Lung (tissue), 11 donors: ENCODE measurements at regions not wholly inside any gene's neighbourhood (a gene's known extent, or its start where the extent isn't known, plus 50 kb on each side); places are given as distances from the start of the nearest gene placed in this dataset.
A peak's percentile ranks its signal among the peaks of the same experiment; 100 is the strongest.

Experiments used
- ATAC-seq: fragments of 200-7000 bp; cut with Tn5 transposase; one replicate; pipeline ENCODE4 v1.9.1; 2020; ENCODE audit warnings: moderate number of reproducible peaks; ENCODE audit not compliant: insufficient read depth, low FRiP score
- DNase-seq, 3 donors: peaks; one replicate each; pipeline ENCODE4 v3.0.0-alpha.2; 2013 to 2017
- H3K27ac ChIP-seq, 2 donors: one replicate each; pipeline ENCODE4 v1.5.1; 2013; ENCODE audit warnings: mild to moderate bottlenecking in 2 of 2, moderate library complexity in 2 of 2, control low read depth in 1 of 2, inconsistent platforms in 1 of 2, low read depth in 1 of 2, low read length in 1 of 2
- H3K27me3 ChIP-seq, 3 donors: one replicate each; pipeline ENCODE4 v1.5.1; 2013; ENCODE audit warnings: low read length in 2 of 3; ENCODE audit not compliant: control insufficient read depth in 3 of 3, insufficient read depth in 3 of 3
- H3K36me3 ChIP-seq, 4 donors: one replicate each; pipeline ENCODE4 v1.5.1; 2013; ENCODE audit warnings: low read length in 4 of 4, mild to moderate bottlenecking in 1 of 4, moderate library complexity in 1 of 4; ENCODE audit not compliant: control insufficient read depth in 4 of 4, insufficient read depth in 4 of 4
- H3K4me1 ChIP-seq, 5 donors: one replicate each; pipeline ENCODE4 v1.5.1; 2013; ENCODE audit warnings: low read length in 5 of 5, mild to moderate bottlenecking in 2 of 5, moderate library complexity in 1 of 5; ENCODE audit not compliant: control insufficient read depth in 5 of 5, insufficient read depth in 5 of 5
- H3K4me3 ChIP-seq: one replicate; pipeline ENCODE4 v1.5.1; 2013; ENCODE audit warnings: mild to moderate bottlenecking, control low read depth, moderate library complexity
- H3K9ac ChIP-seq, 2 donors: one replicate each; pipeline ENCODE4 v1.5.1; 2013; ENCODE audit warnings: low read length in 2 of 2, control low read depth in 1 of 2; ENCODE audit not compliant: insufficient read depth in 1 of 2
- H3K9me3 ChIP-seq, 4 donors: one replicate each; pipeline ENCODE4 v1.5.1; 2013; ENCODE audit warnings: low read length in 3 of 4, mild to moderate bottlenecking in 1 of 4, moderate library complexity in 1 of 4; ENCODE audit not compliant: control insufficient read depth in 4 of 4, insufficient read depth in 3 of 4
- CTCF ChIP-seq: IDR thresholded peaks from 2 replicates; pipeline ENCODE4 v1.5.1; 2012; ENCODE audit warnings: mild to moderate bottlenecking; ENCODE audit errors: control extremely low read depth, extremely low read depth
- WGBS, 2 donors: extraction: QIAGEN DNeasy Blood & Tissue Kit; methylation state at CpG; one replicate each; pipeline ENCODE4 v1.1.7; 2013; 5-methylcytosine and 5-hydroxymethylcytosine counted together
- donor health status: control.
- donor health status: control.
- donor health status: Bipolar disorder and iron deficiency.
- donor health status: healthy.
- donor health status: DM: yes; HTN: yes; CAD: no.

DNA sequence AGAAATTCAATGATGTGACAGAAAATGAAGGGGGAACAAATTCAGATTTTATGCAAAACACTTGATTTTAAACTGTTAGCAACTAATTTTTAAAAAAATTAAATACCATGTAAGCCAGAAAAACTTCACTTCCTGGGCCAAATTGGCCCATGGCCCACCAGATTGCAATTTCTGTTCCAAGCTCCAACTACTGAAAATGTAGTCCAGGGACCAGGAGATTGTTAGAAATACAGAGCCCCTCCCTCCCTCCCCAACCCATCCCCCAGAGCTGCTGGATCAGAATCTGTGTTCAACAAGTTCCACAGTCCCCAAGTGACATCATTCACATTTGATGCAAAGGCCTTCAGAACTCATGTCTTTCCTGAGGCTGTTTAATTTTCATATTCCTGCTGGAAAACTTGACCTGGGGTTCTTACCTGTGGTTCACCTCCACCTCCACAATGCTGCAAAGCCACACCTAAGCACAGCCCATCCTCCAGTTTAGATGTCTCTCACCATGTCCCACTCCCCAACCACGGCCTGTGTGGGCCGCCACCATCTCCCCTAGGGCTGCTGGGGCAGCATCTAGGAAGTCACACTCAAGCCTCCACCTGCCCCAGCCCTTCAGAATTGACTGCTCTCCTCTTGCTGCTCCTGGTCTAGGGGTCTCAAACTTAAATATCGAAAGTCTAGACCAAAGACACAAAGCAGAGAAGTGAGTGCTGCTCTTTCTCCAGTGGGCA, 482.0 kb downstream of the UQCRFS1 start:
- Histone ChIP-seq H3K27me3 (peaks cover 15 to 27% (median 20%) of the 10 kb centered on the region in 3 donors), H3K4me3 (no peak overlapping the region), H3K27ac (no peak overlapping the region), H3K36me3 (no peaks in the 10 kb centered on the region), H3K9ac (no peak overlapping the region), H3K9me3 (peaks cover 0 to 4% (median 0%) of the 10 kb centered on the region in 4 donors), H3K4me1 (peaks cover 0 to 6% (median 0%) of the 10 kb centered on the region in 5 donors)
- peak; percentile 31 to 82 (median 65) for DNase-seq
- no peak for ATAC-seq
- TF ChIP-seq CTCF, result no peak
- 94% methylated on average over 3 of the region's 3 CpGs for WGBS, 2 donors

- Histone ChIP-seq H3K4me3 (no peak overlapping the region), H3K9me3 (peaks cover 0 to 4% (median 0%) of the 10 kb centered on the region in 4 donors), H3K4me1 (peaks cover 0 to 6% (median 0%) of the 10 kb centered on the region in 5 donors), H3K27me3 (peaks cover 15 to 27% (median 24%) of the 10 kb centered on the region in 3 donors), H3K27ac (no peak overlapping the region), H3K9ac (no peak overlapping the region), H3K36me3 (no peaks in the 10 kb centered on the region)
- TF ChIP-seq CTCF, result no peak
- 15 to 40% methylated on average over 42 to 49 of the region's 49 CpGs for WGBS, 2 donors
- ATAC-seq (no peak), DNase-seq (peak; percentile 54 to 59 (median 56))
These were observed 485.3 kb downstream of the UQCRFS1 start for GRCh38 chr19:28727480-28728159.

DNA sequence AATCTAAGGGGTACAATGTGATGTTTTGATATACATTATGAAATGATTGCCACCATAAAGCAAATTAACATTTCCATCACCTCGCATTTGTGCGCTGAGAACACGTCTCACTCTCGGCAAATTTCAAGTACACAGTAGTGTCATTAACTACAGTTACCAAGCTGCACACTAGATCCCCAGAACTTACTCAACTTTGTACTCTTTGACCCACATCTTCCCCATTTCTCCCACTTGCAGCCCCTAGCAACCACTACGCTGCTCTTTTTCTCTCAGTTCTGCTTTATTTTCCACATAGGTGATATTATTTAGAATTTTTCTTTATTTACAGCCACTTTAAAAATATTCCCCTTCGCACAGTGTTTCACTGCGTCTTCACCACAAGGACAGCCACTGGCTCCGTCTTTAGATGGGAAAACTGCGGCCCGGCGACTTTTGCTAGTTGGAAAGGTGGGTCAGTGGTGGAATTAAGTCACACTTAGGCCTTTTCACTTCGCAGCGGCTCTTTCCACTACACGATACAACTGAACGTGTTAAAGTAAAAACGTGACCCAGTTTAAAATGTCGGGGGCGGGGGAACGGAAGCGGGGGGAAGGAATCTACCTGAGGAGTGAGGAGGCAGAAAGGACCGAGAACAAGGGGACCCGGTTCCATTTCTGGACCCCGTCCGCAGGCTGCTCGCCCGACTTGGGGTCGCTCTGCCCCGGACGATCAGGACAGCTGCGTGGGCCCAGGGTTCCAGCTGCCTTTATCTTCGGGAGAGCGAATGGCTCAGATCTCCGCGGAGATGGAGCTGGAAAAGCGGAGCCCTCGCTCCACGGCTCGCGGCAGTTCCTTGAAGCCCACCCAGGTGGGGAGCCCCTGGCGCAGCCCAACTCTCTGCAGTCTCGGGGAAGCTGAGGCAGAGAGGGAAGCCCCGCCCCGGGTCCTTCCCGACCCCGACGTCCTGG, 486.1 kb downstream of the UQCRFS1 start:
- ATAC-seq (no peak), DNase-seq (no peak)
- no peak overlapping the region for H3K27ac ChIP-seq
- H3K36me3 ChIP-seq, result no peaks in the 10 kb centered on the region
- H3K9ac ChIP-seq, result no peak overlapping the region
- no peak overlapping the region for H3K4me3 ChIP-seq
- peaks cover 0 to 4% (median 0%) of the 10 kb centered on the region in 4 donors for H3K9me3 ChIP-seq
- no peak for TF ChIP-seq CTCF
- peaks cover 15 to 27% (median 24%) of the 10 kb centered on the region in 3 donors for H3K27me3 ChIP-seq
- peaks cover 0 to 6% (median 0%) of the 10 kb centered on the region in 5 donors for H3K4me1 ChIP-seq
- WGBS, 2 donors, result 32 to 49% methylated on average over 44 to 46 of the region's 46 CpGs
